Adipocyte (in vitro differentiated cells): ENCODE measurements at regions not wholly inside any gene's neighbourhood (a gene's known extent, or its start where the extent isn't known, plus 50 kb on each side); places are given as distances from the start of the nearest gene placed in this dataset.

Experiments
- DNase-seq: peaks from one replicate; pipeline ENCODE4 v3.0.0-alpha.2; 2015; ENCODE audit warnings: low read depth
- H3K27me3 ChIP-seq: replicated peaks from 2 replicates; pipeline ENCODE4 v1.7.0; 2013; ENCODE audit warnings: mild to moderate bottlenecking, low read length, moderate library complexity; ENCODE audit not compliant: control insufficient read depth, insufficient read depth
- H3K36me3 ChIP-seq: 2 replicates; pipeline ENCODE4 v1.7.0; 2013; ENCODE audit warnings: low read length, mild to moderate bottlenecking, moderate library complexity; ENCODE audit not compliant: control insufficient read depth, insufficient read depth, severe bottlenecking
- H3K4me1 ChIP-seq: 2 replicates; pipeline ENCODE4 v1.7.0; 2013; ENCODE audit warnings: mild to moderate bottlenecking, low read length, moderate library complexity; ENCODE audit not compliant: control insufficient read depth, insufficient read depth
- H3K4me3 ChIP-seq: 2 replicates; pipeline ENCODE4 v1.7.0; 2013; ENCODE audit warnings: mild to moderate bottlenecking, low read length, moderate library complexity
- H3K9ac ChIP-seq: 2 replicates; pipeline ENCODE4 v1.7.0; 2013; ENCODE audit warnings: mild to moderate bottlenecking, low read length, moderate library complexity
- H3K9me3 ChIP-seq: 2 replicates; pipeline ENCODE4 v1.7.0; 2013; ENCODE audit warnings: mild to moderate bottlenecking, low read length, moderate library complexity; ENCODE audit not compliant: control insufficient read depth

GRCh38 chr13:64300239-64300638 is 2884.6 kb upstream of the PCDH20 start:
- Histone ChIP-seq H3K27me3 (no peaks in the 10 kb centered on the region), H3K4me1 (no peaks in the 10 kb centered on the region), H3K9me3 (peaks cover 2% of the 10 kb centered on the region), H3K9ac (no peak overlapping the region), H3K36me3 (no peaks in the 10 kb centered on the region), H3K4me3 (no peak overlapping the region)
- no peak for DNase-seq

- DNase-seq, result no peak
- Histone ChIP-seq H3K27me3 (no peaks in the 10 kb centered on the region), H3K4me1 (peaks cover 4% of the 10 kb centered on the region), H3K9me3 (no peaks in the 10 kb centered on the region), H3K4me3 (no peak overlapping the region), H3K9ac (no peak overlapping the region), H3K36me3 (no peaks in the 10 kb centered on the region)
Observed at GRCh38 chr13:64293923-64294322, 2878.3 kb upstream of the PCDH20 start.

DNA sequence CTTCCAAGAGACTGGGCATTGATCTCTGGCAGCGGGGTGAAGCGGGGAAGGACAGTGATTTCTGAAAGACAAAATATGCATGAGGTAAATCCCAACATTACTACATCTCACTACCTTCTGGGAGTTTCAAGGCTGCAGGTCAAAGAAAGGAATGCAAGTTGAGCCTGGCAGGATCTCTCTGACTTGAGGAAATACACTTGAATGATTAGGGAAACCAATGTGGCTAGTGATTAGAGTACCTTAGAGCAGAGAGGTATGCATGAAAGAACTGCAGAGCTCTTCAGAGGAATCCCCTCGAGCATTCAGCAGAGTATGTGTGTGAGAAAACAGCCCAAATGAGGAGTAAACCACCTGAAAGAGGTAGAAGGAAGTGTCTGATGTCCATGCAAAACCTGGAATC is 2874.1 kb upstream of the PCDH20 start:
- Histone ChIP-seq H3K4me1 (peaks cover 4% of the 10 kb centered on the region), H3K27me3 (no peaks in the 10 kb centered on the region), H3K36me3 (no peaks in the 10 kb centered on the region)

GRCh38 chr13:64283926-64284325 is 2868.3 kb upstream of the PCDH20 start:
- Histone ChIP-seq H3K9me3 (no peaks in the 10 kb centered on the region), H3K9ac (no peak overlapping the region), H3K4me3 (no peak overlapping the region), H3K27me3 (no peaks in the 10 kb centered on the region), H3K36me3 (no peaks in the 10 kb centered on the region), H3K4me1 (no peaks in the 10 kb centered on the region)
- DNase-seq, result no peak

More for the DNA sequence above, 2874.1 kb upstream of the PCDH20 start:
- Histone ChIP-seq H3K4me3 (no peak overlapping the region), H3K9me3 (no peaks in the 10 kb centered on the region), H3K9ac (no peak overlapping the region)
- DNase-seq, result no peak

DNA sequence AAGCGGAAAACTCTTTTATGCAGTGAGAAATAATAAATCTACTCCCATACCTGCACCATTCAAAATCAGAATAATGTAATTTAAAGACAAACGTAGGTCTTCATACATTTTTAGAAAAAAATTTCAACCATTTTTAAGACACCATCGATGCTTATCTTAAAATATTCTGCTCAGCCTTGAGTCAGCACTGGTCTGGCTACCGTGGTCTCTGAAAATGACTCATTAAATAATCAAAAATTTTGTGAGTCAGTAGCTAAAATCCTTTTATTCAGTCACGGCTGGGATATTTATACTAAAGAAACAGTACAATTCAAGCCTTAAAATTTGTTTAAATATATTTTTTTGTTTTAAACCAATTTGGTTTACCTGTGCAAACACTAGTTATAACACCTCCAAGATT is 2862.8 kb upstream of the PCDH20 start:
- no peaks in the 10 kb centered on the region for H3K9me3 ChIP-seq
- H3K4me3 ChIP-seq, result no peak overlapping the region
- peak; percentile 71 for DNase-seq
- no peak overlapping the region for H3K9ac ChIP-seq
- no peaks in the 10 kb centered on the region for H3K36me3 ChIP-seq
- H3K4me1 ChIP-seq, result no peaks in the 10 kb centered on the region
- H3K27me3 ChIP-seq, result no peaks in the 10 kb centered on the region

DNA sequence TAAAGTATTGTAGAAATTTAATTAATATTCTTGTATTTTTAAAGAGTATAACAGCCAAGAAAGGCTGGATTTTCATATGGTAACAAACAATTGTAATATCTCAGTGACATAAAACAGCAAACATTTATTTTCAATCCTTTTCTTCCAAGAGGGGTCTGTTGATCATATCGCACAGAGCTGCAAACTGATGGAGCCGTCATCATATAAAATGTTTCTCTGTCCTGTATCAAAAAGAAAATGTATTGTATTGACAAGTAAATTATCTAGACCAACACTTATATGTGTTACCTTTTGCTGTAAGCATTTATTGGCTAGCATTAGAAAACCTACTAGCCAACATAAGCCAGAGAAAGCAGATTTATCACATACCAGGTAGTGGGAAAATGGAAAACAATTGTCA is 2861.4 kb upstream of the PCDH20 start:
- Histone ChIP-seq H3K9ac (no peak overlapping the region), H3K27me3 (no peaks in the 10 kb centered on the region), H3K4me1 (no peaks in the 10 kb centered on the region)

GRCh38 chr13:64276232-64276631 is 2860.6 kb upstream of the PCDH20 start:
- H3K9me3 ChIP-seq, result no peaks in the 10 kb centered on the region
- H3K4me1 ChIP-seq, result no peaks in the 10 kb centered on the region
- H3K36me3 ChIP-seq, result no peaks in the 10 kb centered on the region
- H3K9ac ChIP-seq, result no peak overlapping the region
- DNase-seq, result no peak
- H3K4me3 ChIP-seq, result no peak overlapping the region
- H3K27me3 ChIP-seq, result no peaks in the 10 kb centered on the region

More for the DNA sequence above, 2861.4 kb upstream of the PCDH20 start:
- Histone ChIP-seq H3K9me3 (no peaks in the 10 kb centered on the region), H3K36me3 (no peaks in the 10 kb centered on the region), H3K4me3 (no peak overlapping the region)
- no peak for DNase-seq

DNA sequence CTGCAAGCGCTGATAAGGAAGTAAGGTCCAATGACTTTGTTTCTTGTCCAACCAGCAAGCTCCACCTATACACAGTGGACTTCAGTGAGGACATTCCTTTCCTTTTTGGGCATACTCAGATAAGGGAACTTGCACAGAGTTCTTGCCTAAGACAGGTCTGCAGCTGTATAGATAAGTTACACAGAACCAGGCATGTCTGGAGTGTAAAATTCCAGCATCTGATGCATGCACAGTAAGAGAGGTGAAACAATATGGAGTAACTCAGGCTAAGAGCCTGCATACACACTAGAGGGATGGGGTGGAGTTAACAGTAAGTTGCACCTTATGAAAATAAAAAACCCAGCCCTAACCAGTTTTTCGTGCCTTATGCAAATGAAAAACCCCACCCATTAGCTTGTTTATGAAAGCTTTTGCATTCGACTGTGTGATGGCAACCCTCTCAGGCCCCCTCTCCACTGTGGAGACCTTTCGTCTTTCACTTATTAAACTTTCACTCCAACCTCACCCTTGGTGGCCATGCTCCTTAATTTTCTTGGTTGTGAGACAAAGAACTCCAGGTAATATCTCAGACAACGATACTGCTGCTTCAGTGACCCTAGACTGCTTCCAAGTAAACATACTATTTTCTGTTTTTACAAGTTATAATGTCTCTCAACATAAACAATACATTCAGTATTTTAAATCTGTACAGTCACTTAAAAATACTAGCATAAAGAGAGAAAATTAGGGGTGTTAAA is 2859.0 kb upstream of the PCDH20 start:
- no peaks in the 10 kb centered on the region for H3K4me1 ChIP-seq
- no peak for DNase-seq
- no peak overlapping the region for H3K4me3 ChIP-seq
- no peaks in the 10 kb centered on the region for H3K27me3 ChIP-seq
- no peaks in the 10 kb centered on the region for H3K9me3 ChIP-seq
- H3K9ac ChIP-seq, result no peak overlapping the region
- no peaks in the 10 kb centered on the region for H3K36me3 ChIP-seq

- H3K4me3 ChIP-seq, result no peak overlapping the region
- no peaks in the 10 kb centered on the region for H3K9me3 ChIP-seq
- DNase-seq, result no peak
- H3K4me1 ChIP-seq, result no peaks in the 10 kb centered on the region
- no peaks in the 10 kb centered on the region for H3K36me3 ChIP-seq
- no peak overlapping the region for H3K9ac ChIP-seq
- H3K27me3 ChIP-seq, result no peaks in the 10 kb centered on the region
Observed at GRCh38 chr13:64273780-64274179, 2858.1 kb upstream of the PCDH20 start.

DNA sequence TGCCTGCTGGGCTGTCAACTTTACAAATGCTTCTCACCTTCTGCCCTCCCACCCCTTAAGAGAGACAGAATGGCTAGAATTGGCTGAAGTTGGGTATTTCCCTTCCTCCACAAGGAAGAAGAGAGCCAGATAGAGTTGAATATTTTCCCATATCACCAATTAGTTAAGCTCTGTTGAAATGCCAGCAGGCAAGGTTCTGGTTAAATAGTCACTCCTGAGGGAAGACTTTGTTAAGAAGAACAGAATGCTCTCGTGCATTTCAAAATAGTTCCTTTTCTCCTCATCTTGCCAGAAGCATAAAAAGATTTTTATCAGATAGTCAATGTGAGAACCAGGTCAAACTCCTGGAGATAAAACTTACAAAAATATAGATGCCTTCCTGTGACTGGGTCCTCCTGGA is 2857.0 kb upstream of the PCDH20 start:
- Histone ChIP-seq H3K36me3 (no peaks in the 10 kb centered on the region), H3K4me1 (no peaks in the 10 kb centered on the region), H3K9ac (no peak overlapping the region), H3K27me3 (no peaks in the 10 kb centered on the region), H3K9me3 (no peaks in the 10 kb centered on the region), H3K4me3 (no peak overlapping the region)
- peak; percentile 65 for DNase-seq

DNA sequence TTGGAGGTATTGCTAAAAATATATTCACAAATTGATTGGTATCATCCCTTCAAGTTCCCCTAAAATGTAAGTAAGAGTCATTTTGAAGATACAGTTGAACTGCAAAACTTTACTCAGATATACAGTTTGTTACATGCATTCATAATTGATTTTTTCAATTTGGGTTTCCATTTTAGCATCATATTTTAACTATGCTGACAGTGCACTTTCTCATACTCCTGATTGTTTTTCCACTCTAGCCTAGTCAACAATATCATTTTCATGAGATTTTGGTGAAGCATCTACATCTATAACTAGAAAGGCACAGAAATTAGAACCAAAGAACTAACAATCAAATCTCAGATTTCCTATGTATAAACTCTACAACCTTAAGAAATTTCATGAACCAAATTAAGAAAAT is 2850.4 kb upstream of the PCDH20 start:
- peaks cover 17% of the 10 kb centered on the region for H3K9me3 ChIP-seq
- H3K36me3 ChIP-seq, result no peaks in the 10 kb centered on the region
- no peaks in the 10 kb centered on the region for H3K27me3 ChIP-seq
- no peak for DNase-seq
- no peak overlapping the region for H3K4me3 ChIP-seq
- no peaks in the 10 kb centered on the region for H3K4me1 ChIP-seq
- no peak overlapping the region for H3K9ac ChIP-seq

DNA sequence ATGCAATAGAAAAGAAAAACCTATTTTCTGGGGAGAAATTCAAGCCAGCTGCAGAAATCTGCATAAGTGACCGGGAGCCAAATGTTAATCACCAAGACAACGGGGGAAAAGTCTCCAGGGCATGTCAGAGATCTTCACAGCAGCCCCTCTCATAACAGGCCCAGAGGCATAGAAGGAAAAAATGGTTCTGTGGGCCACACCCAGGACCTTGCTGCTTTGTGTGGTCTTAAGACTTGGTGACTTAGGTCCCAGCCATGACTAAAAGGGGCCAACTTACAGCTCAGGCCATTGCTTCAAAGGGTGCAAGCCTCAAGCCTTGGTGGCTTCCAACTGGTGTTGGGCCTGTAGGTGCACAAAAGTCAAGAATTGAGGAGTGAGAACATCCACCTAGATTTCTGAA is 2847.6 kb upstream of the PCDH20 start:
- no peak overlapping the region for H3K4me3 ChIP-seq
- no peaks in the 10 kb centered on the region for H3K36me3 ChIP-seq
- no peaks in the 10 kb centered on the region for H3K27me3 ChIP-seq
- peaks cover 17% of the 10 kb centered on the region for H3K9me3 ChIP-seq
- H3K9ac ChIP-seq, result no peak overlapping the region
- no peak for DNase-seq
- no peaks in the 10 kb centered on the region for H3K4me1 ChIP-seq
